A549 (cell line): ENCODE measurements at regions not wholly inside any gene's neighbourhood (a gene's known extent, or its start where the extent isn't known, plus 50 kb on each side); places are given as distances from the start of the nearest gene placed in this dataset.

Experiments used
- ATAC-seq, 2 experiments: fragments of 200-7000 bp in 1 of 2; fragments of >200 bp in 1 of 2; cut with Nextera tagmentation in 1 of 2; cut with Tn5 transposase in 1 of 2; 3 replicates each; pipeline versions ENCODE4 v1.8.0 to v1.9.1; 2018 to 2020; ENCODE audit warnings: mild to moderate bottlenecking in 1 of 2, moderate library complexity in 1 of 2
- CTCF ChIA-PET: fragments of 300-600 bp; sonication (Branson Sonifier 250); formaldehyde crosslinking; extraction: SDS; loops from one replicate; lab custom pipeline; 2021; ENCODE audit warnings: antibody characterized with exemption, inconsistent platforms; lab: Yijun Ruan, JAX
- POLR2A ChIA-PET: fragments of 350-600 bp; formaldehyde crosslinking; extraction: SDS; loops from one replicate; lab custom pipeline; 2021; ENCODE audit warnings: antibody characterized with exemption, inconsistent platforms; lab: Yijun Ruan, JAX
- DNase-seq, 2 experiments: peaks; one replicate each; pipeline versions ENCODE4 v3.0.0 to v3.0.0-alpha.2; 2011 to 2016; ENCODE audit warnings: low read depth in 1 of 2, low spot score in 1 of 2
- FAIRE-seq: peaks from 2 replicates; lab custom pipeline; 2011; peaks lifted over from hg19 to GRCh38; lab: Jason Lieb, UNC
- H3K27ac ChIP-seq, 2 experiments: fragments of >200 bp; sonication (Bioruptor Twin); formaldehyde crosslinking; 3 replicates each; pipeline ENCODE4 v1.5.1; 2016 to 2017
- H3K4me1 ChIP-seq: fragments of >200 bp; sonication (Bioruptor Twin); formaldehyde crosslinking; 3 replicates; pipeline ENCODE4 v1.6.1; 2016
- H3K4me2 ChIP-seq: fragments of >200 bp; sonication (Bioruptor Twin); formaldehyde crosslinking; 3 replicates; pipeline ENCODE4 v1.6.1; 2016
- H3K4me3 ChIP-seq: fragments of >200 bp; sonication (Bioruptor Twin); formaldehyde crosslinking; 3 replicates; pipeline ENCODE4 v1.5.1; 2016
- H3K9me3 ChIP-seq: fragments of >200 bp; sonication (Bioruptor Twin); formaldehyde crosslinking; 3 replicates; pipeline ENCODE4 v1.6.1; 2016
- CBX8 ChIP-seq: fragments of 200-600 bp; sonication (generic); IDR thresholded peaks from 2 replicates; pipeline ENCODE4 v1.6.1; 2016
- EHF ChIP-seq: fragments of 250-450 bp; sonication (Bioruptor Pico); IDR thresholded peaks from 2 replicates; pipeline ENCODE4 v1.5.0; 2020; ENCODE audit warnings: mild to moderate bottlenecking
- EHMT2 ChIP-seq: fragments of 200-600 bp; sonication (generic); IDR thresholded peaks from 2 replicates; pipeline ENCODE4 v1.6.1; 2016; ENCODE audit warnings: antibody characterized with exemption, low read depth, mild to moderate bottlenecking, moderate library complexity
- HOXB5 ChIP-seq: fragments of 250-450 bp; sonication (Bioruptor Pico); IDR thresholded peaks from 2 replicates; pipeline ENCODE4 v1.5.0; 2020; ENCODE audit warnings: mild to moderate bottlenecking, moderate library complexity
- JUNB ChIP-seq: fragments of >200 bp; sonication (Bioruptor Twin); formaldehyde crosslinking; IDR thresholded peaks from 2 replicates; pipeline ENCODE4 v1.6.1; 2016
- MYC ChIP-seq: IDR thresholded peaks from 2 replicates; pipeline ENCODE4 v1.6.1; 2012; ENCODE audit warnings: mild to moderate bottlenecking, inconsistent platforms, low read length, improper control_type of control experiment, borderline replicate concordance
- NFE2L2 ChIP-seq: fragments of 150-350 bp; conservative IDR thresholded peaks from 2 replicates; pipeline ENCODE4 v1.6.1; 2014; ENCODE audit warnings: low read length
- NPAS2 ChIP-seq: fragments of 250-450 bp; sonication (Bioruptor Pico); IDR thresholded peaks from 2 replicates; pipeline ENCODE4 v1.8.0; 2022; ENCODE audit warnings: mild to moderate bottlenecking, moderate library complexity, borderline replicate concordance
- NR3C1 ChIP-seq: fragments of >200 bp; sonication (Bioruptor Twin); formaldehyde crosslinking; IDR thresholded peaks from 3 replicates; pipeline ENCODE4 v1.6.1; 2017
- POLR2A ChIP-seq: IDR thresholded peaks from 2 replicates; pipeline ENCODE4 v1.6.1; 2012; ENCODE audit warnings: mild to moderate bottlenecking, low read length
- RARB ChIP-seq: fragments of 250-450 bp; sonication (Bioruptor Pico); IDR thresholded peaks from 2 replicates; pipeline ENCODE4 v1.8.0; 2021; ENCODE audit warnings: mild to moderate bottlenecking, moderate library complexity
- RNF2 ChIP-seq: fragments of 200-600 bp; sonication (generic); IDR thresholded peaks from 2 replicates; pipeline ENCODE4 v1.6.1; 2016; ENCODE audit warnings: low read depth, mild to moderate bottlenecking, antibody characterized with exemption, moderate library complexity, borderline replicate concordance
- TFCP2L1 ChIP-seq: fragments of 250-450 bp; sonication (Bioruptor Pico); IDR thresholded peaks from 2 replicates; pipeline ENCODE4 v1.5.0; 2021; ENCODE audit warnings: mild to moderate bottlenecking
- ZC3H11A ChIP-seq: fragments of 450-650 bp; IDR thresholded peaks from 2 replicates; pipeline ENCODE4 v1.6.1; 2014; ENCODE audit warnings: antibody characterized with exemption, mild to moderate bottlenecking
- ZFP36 ChIP-seq: fragments of 450-650 bp; IDR thresholded peaks from 2 replicates; pipeline ENCODE4 v1.6.1; 2014; ENCODE audit warnings: borderline replicate concordance; ENCODE audit not compliant: partially characterized antibody
- ZNF302 ChIP-seq: fragments of 250-450 bp; sonication (Bioruptor Pico); IDR thresholded peaks from 2 replicates; pipeline ENCODE4 v1.9.0; 2021; ENCODE audit warnings: inconsistent platforms, mild to moderate bottlenecking, moderate library complexity
- ZSCAN20 ChIP-seq: fragments of 250-450 bp; sonication (Bioruptor Pico); IDR thresholded peaks from 2 replicates; pipeline ENCODE4 v1.8.0; 2022; ENCODE audit warnings: mild to moderate bottlenecking, moderate library complexity
- WGBS: methylation state at CpG from one replicate; pipeline ENCODE4 v1.1.6; 2017; ENCODE audit errors: missing lambda C conversion rate; 5-methylcytosine and 5-hydroxymethylcytosine counted together
- TF ChIP-seq, protein P1 (sequence below): fragments of >200 bp; sonication (Bioruptor Twin); formaldehyde crosslinking; IDR thresholded peaks from 3 replicates; pipeline ENCODE4 v1.5.1; 2016
- TF ChIP-seq, protein P2 (sequence below): IDR thresholded peaks from 2 replicates; pipeline ENCODE4 v1.6.1; 2012; ENCODE audit warnings: low read depth, borderline replicate concordance
- TF ChIP-seq, protein P3 (sequence below): fragments of 200-600 bp; sonication (generic); IDR thresholded peaks from 2 replicates; pipeline ENCODE4 v1.6.1; 2016; ENCODE audit warnings: antibody characterized with exemption, mild to moderate bottlenecking, moderate library complexity
- TF ChIP-seq, protein P4 (sequence below): fragments of 450-650 bp; IDR thresholded peaks from 2 replicates; pipeline ENCODE4 v1.6.1; 2014; ENCODE audit warnings: antibody characterized with exemption
- TF ChIP-seq, protein P5 (sequence below): fragments of >200 bp; sonication (Bioruptor Twin); formaldehyde crosslinking; IDR thresholded peaks from 3 replicates; pipeline ENCODE4 v1.6.1; 2016

DNA sequence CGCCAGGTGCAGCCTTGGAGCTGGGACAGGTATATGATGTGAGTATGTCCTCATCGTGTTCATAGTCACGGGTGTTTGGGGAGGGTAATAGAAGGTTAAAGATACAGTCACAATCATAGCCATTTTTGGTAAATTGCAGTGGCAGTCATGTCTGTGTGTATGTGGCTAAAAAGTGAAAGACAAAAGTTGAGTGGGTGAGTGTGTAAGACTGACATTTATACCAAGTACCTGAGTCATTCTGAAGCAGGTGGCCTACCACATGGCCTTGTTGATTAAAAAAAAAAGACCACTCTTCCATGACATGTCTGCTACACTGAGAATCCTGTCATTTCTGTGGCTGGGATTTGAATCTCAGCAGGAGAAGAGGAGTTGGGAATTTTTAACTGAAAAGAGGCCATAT, 181.9 kb downstream of the SCP2D1 start (continued):
- TF ChIP-seq, protein P1, sequence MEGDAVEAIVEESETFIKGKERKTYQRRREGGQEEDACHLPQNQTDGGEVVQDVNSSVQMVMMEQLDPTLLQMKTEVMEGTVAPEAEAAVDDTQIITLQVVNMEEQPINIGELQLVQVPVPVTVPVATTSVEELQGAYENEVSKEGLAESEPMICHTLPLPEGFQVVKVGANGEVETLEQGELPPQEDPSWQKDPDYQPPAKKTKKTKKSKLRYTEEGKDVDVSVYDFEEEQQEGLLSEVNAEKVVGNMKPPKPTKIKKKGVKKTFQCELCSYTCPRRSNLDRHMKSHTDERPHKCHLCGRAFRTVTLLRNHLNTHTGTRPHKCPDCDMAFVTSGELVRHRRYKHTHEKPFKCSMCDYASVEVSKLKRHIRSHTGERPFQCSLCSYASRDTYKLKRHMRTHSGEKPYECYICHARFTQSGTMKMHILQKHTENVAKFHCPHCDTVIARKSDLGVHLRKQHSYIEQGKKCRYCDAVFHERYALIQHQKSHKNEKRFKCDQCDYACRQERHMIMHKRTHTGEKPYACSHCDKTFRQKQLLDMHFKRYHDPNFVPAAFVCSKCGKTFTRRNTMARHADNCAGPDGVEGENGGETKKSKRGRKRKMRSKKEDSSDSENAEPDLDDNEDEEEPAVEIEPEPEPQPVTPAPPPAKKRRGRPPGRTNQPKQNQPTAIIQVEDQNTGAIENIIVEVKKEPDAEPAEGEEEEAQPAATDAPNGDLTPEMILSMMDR: no peak
- TF ChIP-seq, all 56 proteins: peak for 0

DNA sequence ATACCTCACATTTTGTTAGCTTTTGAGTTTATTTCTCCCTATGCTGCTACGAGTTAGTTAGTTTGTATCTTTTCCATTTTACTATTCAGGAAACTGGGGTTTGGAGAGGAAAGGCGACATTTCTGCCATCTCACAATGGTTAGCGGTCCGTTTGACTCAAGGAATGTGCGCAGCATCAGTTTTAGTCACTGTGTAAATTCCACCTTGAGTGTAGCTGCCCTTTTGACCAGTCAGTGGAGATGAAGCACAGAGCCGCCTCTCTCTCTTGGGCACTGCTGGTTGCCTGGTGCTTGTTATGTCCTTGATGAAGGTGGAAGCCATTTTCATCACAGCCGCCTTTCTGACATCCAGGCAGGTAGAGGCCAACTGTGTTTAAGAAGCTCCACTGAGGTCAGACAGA, 185.5 kb downstream of the SCP2D1 start:
- no peak overlapping the region for H3K27ac ChIP-seq
- TF ChIP-seq, protein P2, sequence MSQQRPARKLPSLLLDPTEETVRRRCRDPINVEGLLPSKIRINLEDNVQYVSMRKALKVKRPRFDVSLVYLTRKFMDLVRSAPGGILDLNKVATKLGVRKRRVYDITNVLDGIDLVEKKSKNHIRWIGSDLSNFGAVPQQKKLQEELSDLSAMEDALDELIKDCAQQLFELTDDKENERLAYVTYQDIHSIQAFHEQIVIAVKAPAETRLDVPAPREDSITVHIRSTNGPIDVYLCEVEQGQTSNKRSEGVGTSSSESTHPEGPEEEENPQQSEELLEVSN: no peak
- TF ChIP-seq ZFP36: no peak
- TF ChIP-seq, protein P3, sequence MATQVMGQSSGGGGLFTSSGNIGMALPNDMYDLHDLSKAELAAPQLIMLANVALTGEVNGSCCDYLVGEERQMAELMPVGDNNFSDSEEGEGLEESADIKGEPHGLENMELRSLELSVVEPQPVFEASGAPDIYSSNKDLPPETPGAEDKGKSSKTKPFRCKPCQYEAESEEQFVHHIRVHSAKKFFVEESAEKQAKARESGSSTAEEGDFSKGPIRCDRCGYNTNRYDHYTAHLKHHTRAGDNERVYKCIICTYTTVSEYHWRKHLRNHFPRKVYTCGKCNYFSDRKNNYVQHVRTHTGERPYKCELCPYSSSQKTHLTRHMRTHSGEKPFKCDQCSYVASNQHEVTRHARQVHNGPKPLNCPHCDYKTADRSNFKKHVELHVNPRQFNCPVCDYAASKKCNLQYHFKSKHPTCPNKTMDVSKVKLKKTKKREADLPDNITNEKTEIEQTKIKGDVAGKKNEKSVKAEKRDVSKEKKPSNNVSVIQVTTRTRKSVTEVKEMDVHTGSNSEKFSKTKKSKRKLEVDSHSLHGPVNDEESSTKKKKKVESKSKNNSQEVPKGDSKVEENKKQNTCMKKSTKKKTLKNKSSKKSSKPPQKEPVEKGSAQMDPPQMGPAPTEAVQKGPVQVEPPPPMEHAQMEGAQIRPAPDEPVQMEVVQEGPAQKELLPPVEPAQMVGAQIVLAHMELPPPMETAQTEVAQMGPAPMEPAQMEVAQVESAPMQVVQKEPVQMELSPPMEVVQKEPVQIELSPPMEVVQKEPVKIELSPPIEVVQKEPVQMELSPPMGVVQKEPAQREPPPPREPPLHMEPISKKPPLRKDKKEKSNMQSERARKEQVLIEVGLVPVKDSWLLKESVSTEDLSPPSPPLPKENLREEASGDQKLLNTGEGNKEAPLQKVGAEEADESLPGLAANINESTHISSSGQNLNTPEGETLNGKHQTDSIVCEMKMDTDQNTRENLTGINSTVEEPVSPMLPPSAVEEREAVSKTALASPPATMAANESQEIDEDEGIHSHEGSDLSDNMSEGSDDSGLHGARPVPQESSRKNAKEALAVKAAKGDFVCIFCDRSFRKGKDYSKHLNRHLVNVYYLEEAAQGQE: no peak
- TF ChIP-seq NR3C1: no peak
- no peak for TF ChIP-seq RARB (CRISPR knock-in tag)
- TF ChIP-seq NFE2L2: no peak
- TF ChIP-seq CBX8: no peak
- TF ChIP-seq, protein P4, sequence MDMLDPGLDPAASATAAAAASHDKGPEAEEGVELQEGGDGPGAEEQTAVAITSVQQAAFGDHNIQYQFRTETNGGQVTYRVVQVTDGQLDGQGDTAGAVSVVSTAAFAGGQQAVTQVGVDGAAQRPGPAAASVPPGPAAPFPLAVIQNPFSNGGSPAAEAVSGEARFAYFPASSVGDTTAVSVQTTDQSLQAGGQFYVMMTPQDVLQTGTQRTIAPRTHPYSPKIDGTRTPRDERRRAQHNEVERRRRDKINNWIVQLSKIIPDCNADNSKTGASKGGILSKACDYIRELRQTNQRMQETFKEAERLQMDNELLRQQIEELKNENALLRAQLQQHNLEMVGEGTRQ: no peak
- TF ChIP-seq JUNB: no peak
- no peak for TF ChIP-seq NPAS2 (CRISPR knock-in tag)
- TF ChIP-seq, protein P5, sequence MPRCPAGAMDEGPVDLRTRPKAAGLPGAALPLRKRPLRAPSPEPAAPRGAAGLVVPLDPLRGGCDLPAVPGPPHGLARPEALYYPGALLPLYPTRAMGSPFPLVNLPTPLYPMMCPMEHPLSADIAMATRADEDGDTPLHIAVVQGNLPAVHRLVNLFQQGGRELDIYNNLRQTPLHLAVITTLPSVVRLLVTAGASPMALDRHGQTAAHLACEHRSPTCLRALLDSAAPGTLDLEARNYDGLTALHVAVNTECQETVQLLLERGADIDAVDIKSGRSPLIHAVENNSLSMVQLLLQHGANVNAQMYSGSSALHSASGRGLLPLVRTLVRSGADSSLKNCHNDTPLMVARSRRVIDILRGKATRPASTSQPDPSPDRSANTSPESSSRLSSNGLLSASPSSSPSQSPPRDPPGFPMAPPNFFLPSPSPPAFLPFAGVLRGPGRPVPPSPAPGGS: no peak
- TF ChIP-seq TFCP2L1: no peak
- no peak for TF ChIP-seq HOXB5
- no peak for TF ChIP-seq EHF (CRISPR knock-in tag)
- no peak for TF ChIP-seq POLR2A
- no peak for TF ChIP-seq RNF2
- CTCF ChIA-PET: interaction anchor here (1.5 kb wide), 1 partner anchor 10 kb away, joined by 3 read pairs; no protein-coding TSS in a partner anchor
- H3K4me3 ChIP-seq: no peak overlapping the region
- ATAC-seq: no peak
- 34% methylated on average over 7 of the region's 7 CpGs for WGBS
- FAIRE-seq: no peak
- no peak for DNase-seq
- no peaks in the 10 kb centered on the region for H3K4me1 ChIP-seq
- POLR2A ChIA-PET: no interaction called here
- no peaks in the 10 kb centered on the region for H3K9me3 ChIP-seq
- H3K4me2 ChIP-seq: no peak overlapping the region

DNA sequence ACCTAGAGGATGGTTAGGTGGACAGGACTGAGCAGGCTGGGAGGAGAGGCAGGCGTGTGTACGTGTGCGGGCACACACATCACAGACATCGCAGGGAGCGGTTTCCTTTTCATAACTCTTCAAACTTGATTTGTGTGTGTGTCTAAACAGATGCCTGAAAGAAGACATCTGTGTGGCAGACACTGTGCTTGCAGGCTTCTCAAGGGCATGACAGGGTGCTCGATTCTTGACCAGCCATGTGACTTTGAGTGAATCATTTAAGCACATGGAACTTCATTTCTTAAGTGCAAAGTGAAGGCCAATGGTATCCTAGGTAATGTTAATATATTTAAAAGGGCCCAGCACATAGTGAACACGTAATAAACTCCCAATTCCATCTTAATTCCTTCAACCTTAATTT, 186.5 kb downstream of the SCP2D1 start:
- FAIRE-seq (no peak), DNase-seq (no peak), ATAC-seq (no peak)
- POLR2A ChIA-PET: no interaction called here
- Histone ChIP-seq H3K4me2 (no peak overlapping the region), H3K4me1 (no peaks in the 10 kb centered on the region), H3K27ac (no peak overlapping the region), H3K9me3 (no peaks in the 10 kb centered on the region), H3K4me3 (no peak overlapping the region)
- TF ChIP-seq ZC3H11A: no peak
- TF ChIP-seq ZSCAN20: no peak
- no peak for TF ChIP-seq EHMT2
- TF ChIP-seq TFCP2L1: no peak
- TF ChIP-seq ZNF302 (CRISPR knock-in tag): no peak
- TF ChIP-seq MYC: no peak
- WGBS: 48% methylated on average over 7 of the region's 7 CpGs
- CTCF ChIA-PET: no interaction called here
